ENCODE measurements at regions not wholly inside any gene's neighbourhood (a gene's known extent, or its start where the extent isn't known, plus 50 kb on each side); places are given as distances from the start of the nearest gene placed in this dataset.

DNA sequence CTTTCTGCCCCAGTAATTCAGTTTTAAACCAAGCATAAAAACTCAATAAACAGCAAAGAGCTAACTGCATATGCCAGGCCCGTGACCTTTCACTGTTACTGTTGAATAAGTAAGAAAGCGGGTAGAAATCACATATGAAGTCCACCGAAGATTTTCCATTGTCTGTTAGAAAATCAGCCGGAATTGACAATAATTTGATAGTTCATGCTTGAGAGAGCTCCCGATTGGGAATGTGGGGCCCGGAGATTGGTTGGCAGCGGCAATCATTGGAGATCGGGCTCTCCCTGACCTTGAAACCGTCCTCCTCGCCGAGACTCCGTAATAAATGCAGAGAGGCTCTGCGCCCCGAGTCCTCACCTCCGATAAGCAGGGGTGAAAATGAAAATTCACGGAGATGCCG, 709.6 kb downstream of the BRD1 start:
- H3K36me3 ChIP-seq, result no peaks in the 10 kb centered on the region
- no peak overlapping the region for H3K27ac ChIP-seq
- TF ChIP-seq, protein P1, sequence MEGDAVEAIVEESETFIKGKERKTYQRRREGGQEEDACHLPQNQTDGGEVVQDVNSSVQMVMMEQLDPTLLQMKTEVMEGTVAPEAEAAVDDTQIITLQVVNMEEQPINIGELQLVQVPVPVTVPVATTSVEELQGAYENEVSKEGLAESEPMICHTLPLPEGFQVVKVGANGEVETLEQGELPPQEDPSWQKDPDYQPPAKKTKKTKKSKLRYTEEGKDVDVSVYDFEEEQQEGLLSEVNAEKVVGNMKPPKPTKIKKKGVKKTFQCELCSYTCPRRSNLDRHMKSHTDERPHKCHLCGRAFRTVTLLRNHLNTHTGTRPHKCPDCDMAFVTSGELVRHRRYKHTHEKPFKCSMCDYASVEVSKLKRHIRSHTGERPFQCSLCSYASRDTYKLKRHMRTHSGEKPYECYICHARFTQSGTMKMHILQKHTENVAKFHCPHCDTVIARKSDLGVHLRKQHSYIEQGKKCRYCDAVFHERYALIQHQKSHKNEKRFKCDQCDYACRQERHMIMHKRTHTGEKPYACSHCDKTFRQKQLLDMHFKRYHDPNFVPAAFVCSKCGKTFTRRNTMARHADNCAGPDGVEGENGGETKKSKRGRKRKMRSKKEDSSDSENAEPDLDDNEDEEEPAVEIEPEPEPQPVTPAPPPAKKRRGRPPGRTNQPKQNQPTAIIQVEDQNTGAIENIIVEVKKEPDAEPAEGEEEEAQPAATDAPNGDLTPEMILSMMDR (IDR thresholded peaks at IDR 0.05; ENCODE audit: low read depth, low read length), result no peak
- no peaks in the 10 kb centered on the region for H3K9me3 ChIP-seq (ENCODE audit: low read depth)
- H3K4me1 ChIP-seq (ENCODE audit: low read depth), result no peaks in the 10 kb centered on the region
- no peak for DNase-seq (ENCODE audit: low read depth in 1 of 2, low spot score in 1 of 2)
- no peaks in the 10 kb centered on the region for H3K27me3 ChIP-seq
- no peak overlapping the region for H3K4me3 ChIP-seq

GRCh38 chr22:49117486-49117885, 710.2 kb downstream of the BRD1 start:
- H3K9me3 ChIP-seq (ENCODE audit: low read depth), result no peaks in the 10 kb centered on the region
- no peaks in the 10 kb centered on the region for H3K4me1 ChIP-seq (ENCODE audit: low read depth)
- DNase-seq (ENCODE audit: low read depth in 1 of 2, low spot score in 1 of 2), result no peak
- H3K27ac ChIP-seq, result no peak overlapping the region
- no peaks in the 10 kb centered on the region for H3K36me3 ChIP-seq
- TF ChIP-seq, protein P1 (IDR thresholded peaks at IDR 0.05; ENCODE audit: low read depth, low read length), result no peak
- H3K27me3 ChIP-seq, result no peaks in the 10 kb centered on the region
- no peak overlapping the region for H3K4me3 ChIP-seq

GRCh38 chr22:49116486-49117120, 711.1 kb downstream of the BRD1 start:
- TF ChIP-seq, protein P1 (IDR thresholded peaks at IDR 0.05; ENCODE audit: low read depth, low read length), result no peak
- no peak overlapping the region for H3K27ac ChIP-seq
- no peaks in the 10 kb centered on the region for H3K27me3 ChIP-seq
- no peaks in the 10 kb centered on the region for H3K9me3 ChIP-seq (ENCODE audit: low read depth)
- no peak overlapping the region for H3K4me3 ChIP-seq
- H3K36me3 ChIP-seq, result no peaks in the 10 kb centered on the region
- no peaks in the 10 kb centered on the region for H3K4me1 ChIP-seq (ENCODE audit: low read depth)
- no peak for DNase-seq (ENCODE audit: low read depth in 1 of 2, low spot score in 1 of 2)

GRCh38 chr22:49116021-49116420, 711.7 kb downstream of the BRD1 start:
- DNase-seq (ENCODE audit: low read depth in 1 of 2, low spot score in 1 of 2), result no peak
- no peaks in the 10 kb centered on the region for H3K27me3 ChIP-seq
- no peaks in the 10 kb centered on the region for H3K9me3 ChIP-seq (ENCODE audit: low read depth)
- no peak overlapping the region for H3K27ac ChIP-seq
- no peak overlapping the region for H3K4me3 ChIP-seq
- TF ChIP-seq, protein P1 (IDR thresholded peaks at IDR 0.05; ENCODE audit: low read depth, low read length), result no peak
- H3K4me1 ChIP-seq (ENCODE audit: low read depth), result no peaks in the 10 kb centered on the region
- H3K36me3 ChIP-seq, result no peaks in the 10 kb centered on the region

DNA sequence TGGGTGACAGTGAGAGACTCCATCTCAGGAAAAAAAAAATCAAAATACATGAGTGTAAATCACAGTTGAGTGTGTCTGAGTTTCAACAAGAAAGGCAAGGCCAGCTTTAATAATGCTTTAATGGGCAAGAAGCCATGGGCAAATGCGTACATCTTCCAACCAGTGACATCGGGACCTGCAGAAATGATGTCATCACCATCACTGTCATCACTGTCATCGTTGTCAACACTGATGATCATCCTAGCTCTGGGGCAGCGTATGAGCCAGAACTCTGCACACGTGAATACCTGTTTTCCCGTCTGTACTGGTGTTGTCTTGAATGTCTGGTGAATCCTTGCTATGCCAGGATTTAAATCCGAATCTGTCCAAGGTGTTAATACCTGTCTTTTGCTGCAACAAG, 712.5 kb downstream of the BRD1 start:
- H3K27ac ChIP-seq, result no peak overlapping the region

More for the DNA sequence above, 712.5 kb downstream of the BRD1 start:
- Histone ChIP-seq H3K4me1 (ENCODE audit: low read depth) (no peaks in the 10 kb centered on the region), H3K36me3 (no peaks in the 10 kb centered on the region), H3K9me3 (ENCODE audit: low read depth) (no peaks in the 10 kb centered on the region), H3K27me3 (no peaks in the 10 kb centered on the region), H3K4me3 (no peak overlapping the region)
- TF ChIP-seq, protein P1 (IDR thresholded peaks at IDR 0.05; ENCODE audit: low read depth, low read length), result no peak
- DNase-seq (ENCODE audit: low read depth in 1 of 2, low spot score in 1 of 2), result no peak
